ENCODE measurements at regions not wholly inside any gene's neighbourhood (a gene's known extent, or its start where the extent isn't known, plus 50 kb on each side); places are given as distances from the start of the nearest gene placed in this dataset.
"Not testable (repeated sequence)": the region's sequence is repeated elsewhere in the genome, so short reads cannot be mapped to it uniquely, and the experiment has no call there.

GRCh38 chr13:74251778-74252519 is 117.7 kb upstream of the KLF12 start:
- DNase-seq: no peak

- no peak for DNase-seq
Measured at GRCh38 chr13:74250738-74251190, 116.6 kb upstream of the KLF12 start.

- no peak for DNase-seq
Measured at GRCh38 chr13:74248477-74248876, 114.3 kb upstream of the KLF12 start.

GRCh38 chr13:74246487-74246886 is 112.3 kb upstream of the KLF12 start:
- peak in 4 of 56 donors; percentile 0 to 6 (median 4) for DNase-seq

- DNase-seq: no peak
Measured at GRCh38 chr13:74243637-74244526, 109.7 kb upstream of the KLF12 start.

- DNase-seq: not testable (repeated sequence)
Measured at GRCh38 chr13:74241343-74241742, 107.1 kb upstream of the KLF12 start.

GRCh38 chr13:74230984-74231501 is 96.8 kb upstream of the KLF12 start:
- no peak for DNase-seq

- no peak for DNase-seq
Measured at GRCh38 chr13:74229242-74229641, 95.0 kb upstream of the KLF12 start.

- DNase-seq: no peak
Measured at GRCh38 chr13:74227476-74228158, 93.4 kb upstream of the KLF12 start.

- no peak for DNase-seq
Measured at GRCh38 chr13:74226791-74227475, 92.7 kb upstream of the KLF12 start.

GRCh38 chr13:74221752-74222151 is 87.5 kb upstream of the KLF12 start:
- no peak for DNase-seq

- no peak for DNase-seq
Measured at GRCh38 chr13:74219566-74219965, 85.4 kb upstream of the KLF12 start.

- no peak for DNase-seq
Measured at GRCh38 chr13:74218291-74218690, 84.1 kb upstream of the KLF12 start.

GRCh38 chr13:74217811-74218210 is 83.6 kb upstream of the KLF12 start:
- no peak for DNase-seq

- DNase-seq: no peak
Measured at GRCh38 chr13:74215420-74215819, 81.2 kb upstream of the KLF12 start.

- no peak for DNase-seq
Measured at GRCh38 chr13:74214321-74214720, 80.1 kb upstream of the KLF12 start.

- DNase-seq: no peak
Measured at GRCh38 chr13:74210693-74211393, 76.6 kb upstream of the KLF12 start.

GRCh38 chr13:74206855-74207254 is 72.7 kb upstream of the KLF12 start:
- DNase-seq: no peak

GRCh38 chr13:74206061-74206561 is 71.9 kb upstream of the KLF12 start:
- no peak for DNase-seq

GRCh38 chr13:74205313-74205690 is 71.1 kb upstream of the KLF12 start:
- DNase-seq: no peak

Measured in amygdala (tissue), 56 donors.